Epidermal melanocyte (primary cell): ENCODE measurements at regions not wholly inside any gene's neighbourhood (a gene's known extent, or its start where the extent isn't known, plus 50 kb on each side); places are given as distances from the start of the nearest gene placed in this dataset.
A peak's percentile ranks its signal among the peaks of the same experiment; 100 is the strongest.
"Not testable (repeated sequence)": the region's sequence is repeated elsewhere in the genome, so short reads cannot be mapped to it uniquely, and the experiment has no call there.

Experiments used
- DNase-seq: peaks from one replicate; pipeline ENCODE4 v3.0.0; 2011; ENCODE audit warnings: low spot score; ENCODE audit not compliant: insufficient read length

DNA sequence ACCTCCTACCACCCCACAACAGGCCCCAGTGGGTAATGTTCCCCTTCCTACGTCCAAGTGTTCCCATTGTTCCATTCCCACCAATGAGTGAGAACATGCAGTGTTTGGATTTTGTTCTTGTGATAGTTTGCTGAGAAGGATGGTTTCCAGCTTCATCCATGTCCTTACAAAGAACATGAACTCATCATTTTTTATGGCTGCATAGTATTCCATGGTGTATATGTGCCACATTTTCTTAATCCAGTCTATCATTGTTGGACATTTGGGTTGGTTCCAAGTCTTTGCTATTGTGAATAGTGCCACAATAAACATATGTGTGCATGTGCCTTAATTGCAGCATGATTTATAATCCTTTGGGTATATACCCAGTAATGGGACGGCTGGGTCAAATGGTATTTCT is 81.6 kb downstream of the P2RY10 start:
- not testable (repeated sequence) for DNase-seq

DNA sequence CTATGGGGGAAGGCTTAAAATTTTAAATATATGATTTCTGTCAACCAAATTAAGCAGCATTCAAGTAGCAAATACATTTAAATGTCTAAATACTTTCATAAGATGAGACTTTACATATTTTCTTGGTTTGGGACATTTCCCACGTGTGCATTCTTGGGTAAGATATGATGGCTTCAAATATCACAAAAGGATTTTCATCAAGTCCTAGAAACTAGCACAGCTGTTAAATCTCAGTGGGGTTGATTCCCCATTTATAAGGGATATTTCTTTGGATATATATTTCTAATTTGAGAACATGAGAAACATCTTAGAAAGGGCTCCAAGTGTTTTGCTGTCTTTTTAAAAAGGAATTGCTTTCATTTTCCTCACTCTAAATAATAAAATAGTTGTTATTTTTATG is 90.2 kb downstream of the P2RY10 start:
- DNase-seq: no peak

DNA sequence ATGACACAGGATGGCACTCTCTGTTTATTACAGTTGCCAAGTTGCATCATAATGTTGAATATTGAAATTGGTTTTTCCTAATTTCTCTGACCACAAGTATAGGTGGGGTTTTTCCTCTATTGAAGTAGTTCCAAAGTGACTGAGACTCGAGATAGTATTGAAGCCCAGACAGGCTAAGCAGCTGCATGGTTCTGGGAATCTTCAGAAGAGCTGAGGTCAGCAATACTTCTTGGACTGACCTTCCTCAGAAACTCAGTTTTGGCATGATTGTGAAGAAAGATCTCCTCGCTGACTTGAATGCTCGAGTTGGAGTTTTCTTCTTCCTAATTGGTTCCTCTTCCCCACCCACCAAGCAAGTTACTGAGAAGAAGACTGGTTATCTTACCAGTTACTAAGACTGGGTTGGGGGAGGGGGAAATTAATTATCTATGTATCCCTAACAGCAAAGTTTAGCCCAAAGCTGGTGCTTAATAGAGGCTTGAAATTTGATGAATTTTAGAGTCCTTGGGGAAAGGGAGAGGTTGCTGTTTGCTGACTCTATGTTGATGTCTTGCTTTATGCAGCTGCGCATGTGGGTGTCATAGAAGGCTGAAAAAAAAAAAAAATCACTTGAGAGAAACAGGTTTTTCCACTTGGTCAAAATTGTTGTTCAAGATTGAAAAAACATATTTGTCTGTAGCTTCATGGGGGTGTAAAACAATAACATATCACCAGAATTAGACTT is 91.1 kb downstream of the P2RY10 start:
- DNase-seq: no peak

DNA sequence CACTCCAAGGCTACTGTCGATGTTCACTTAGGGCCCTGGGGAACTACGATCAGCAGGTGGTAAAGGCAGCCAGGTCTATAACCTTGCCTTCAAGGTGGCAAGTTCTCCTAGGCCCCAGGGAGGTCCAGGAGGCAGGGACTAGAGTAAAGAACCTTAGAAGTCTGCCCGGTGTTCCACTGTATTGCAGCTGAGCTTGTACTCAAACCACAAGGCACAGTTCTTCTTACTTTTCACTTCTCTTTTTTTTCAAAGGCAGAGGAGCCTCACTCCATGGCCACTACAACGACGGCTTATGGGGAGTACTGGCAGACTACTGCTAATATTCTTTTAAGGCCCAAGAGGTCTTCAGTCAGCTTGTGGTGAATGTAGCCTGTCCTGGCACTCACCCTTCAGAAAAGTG is 78.8 kb upstream of the GPR174 start:
- DNase-seq: no peak

GRCh38 chrX:79078114-79078513 is 66.4 kb upstream of the GPR174 start:
- no peak for DNase-seq

GRCh38 chrX:79079477-79079876 is 65.0 kb upstream of the GPR174 start:
- no peak for DNase-seq

DNA sequence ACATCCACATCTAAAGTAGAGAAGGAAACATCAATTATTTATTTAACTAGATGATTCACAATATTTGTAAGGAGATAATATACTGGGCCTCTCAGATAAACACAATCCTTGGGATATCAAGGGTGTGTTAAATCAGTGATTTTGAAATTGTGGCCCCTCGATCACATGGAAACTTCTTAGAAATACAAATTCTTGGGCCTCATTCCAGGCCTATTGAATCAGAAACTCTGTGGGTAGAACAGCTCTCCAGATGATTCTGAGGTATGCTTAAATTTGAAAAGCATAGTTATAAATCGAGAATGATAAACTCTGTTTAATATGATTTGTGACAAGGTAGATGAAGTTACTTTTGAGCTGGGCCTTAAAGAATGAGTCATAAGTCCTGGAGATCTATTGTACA is 64.3 kb upstream of the GPR174 start:
- DNase-seq: no peak

DNA sequence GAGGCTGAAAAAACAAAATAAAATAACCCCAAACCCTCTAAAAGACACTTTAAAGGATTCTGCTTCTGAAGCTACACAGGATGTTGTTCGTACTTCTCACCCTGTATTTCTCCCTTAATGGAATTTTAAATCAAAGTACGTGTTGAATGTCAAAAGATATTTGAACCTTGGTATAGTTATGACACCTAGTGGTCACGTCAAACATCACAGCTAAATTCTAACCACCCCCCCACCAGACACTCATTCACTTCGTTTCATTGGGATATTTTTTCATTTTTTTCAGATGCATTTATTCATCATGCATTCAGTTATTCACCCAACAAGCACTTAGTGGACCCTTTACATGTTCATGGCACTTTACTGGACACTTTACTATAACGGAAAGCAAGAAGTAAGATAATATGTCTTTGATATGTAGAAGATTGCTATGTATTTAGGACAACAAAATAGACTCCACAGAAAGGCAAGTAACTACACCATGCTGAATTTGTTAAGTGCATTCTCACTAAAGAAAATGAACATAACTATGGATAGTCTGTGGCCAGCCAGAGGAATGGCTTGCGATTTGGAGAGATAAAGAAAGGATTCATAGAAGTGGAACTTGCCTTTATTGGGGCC is 62.5 kb upstream of the GPR174 start:
- peak; percentile 17 for DNase-seq

- no peak for DNase-seq
These were observed 61.6 kb upstream of the GPR174 start for GRCh38 chrX:79082899-79083298.

DNA sequence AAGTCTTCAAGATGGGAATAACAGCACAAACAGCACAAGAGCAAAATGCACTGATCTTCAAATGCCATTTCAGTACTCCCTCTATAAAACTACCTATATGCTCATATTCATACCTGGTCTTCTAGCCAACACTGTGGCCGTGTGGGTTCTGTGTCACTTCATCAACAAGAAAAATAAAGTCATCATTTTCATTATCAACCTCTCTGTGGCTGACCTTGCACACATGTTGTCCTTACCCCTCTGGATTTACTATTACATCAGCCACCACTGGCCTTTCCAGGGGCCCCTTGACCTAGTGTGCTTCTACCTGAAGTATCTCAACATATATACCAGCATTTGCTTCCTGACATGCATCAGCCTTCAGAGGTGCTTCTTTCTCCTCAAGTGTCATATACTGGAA is 59.6 kb upstream of the GPR174 start:
- no peak for DNase-seq

DNA sequence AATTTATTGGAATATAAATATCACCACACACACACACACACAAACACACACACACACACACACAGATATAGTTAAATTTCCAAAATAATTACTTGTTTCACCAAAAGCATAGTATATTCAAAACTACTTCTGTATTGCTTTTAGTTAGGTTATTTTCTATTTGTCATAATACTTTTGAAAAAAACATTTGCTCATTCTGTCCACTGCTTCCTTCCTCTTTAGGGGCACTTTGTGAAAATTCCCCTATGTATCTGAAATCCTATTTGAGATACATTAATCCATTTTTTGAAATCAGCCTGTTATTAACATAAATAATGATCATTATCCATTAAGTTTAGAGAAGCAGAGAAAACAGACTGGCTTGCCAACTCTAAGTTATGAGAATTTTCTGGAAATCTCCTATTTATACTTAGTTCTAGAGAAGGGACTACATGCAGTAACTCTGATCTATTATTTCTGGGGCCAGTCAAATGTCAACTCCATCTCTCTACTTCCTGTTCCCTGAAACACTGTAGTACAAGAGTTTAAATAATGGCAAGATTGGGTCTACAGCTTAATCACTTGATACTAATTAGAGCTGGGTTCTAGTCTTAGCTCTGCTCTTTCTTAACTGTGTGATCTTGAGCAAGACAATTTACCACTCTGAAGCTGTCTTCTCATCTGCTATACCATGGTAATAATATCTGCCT is 54.4 kb upstream of the GPR174 start:
- no peak for DNase-seq

- DNase-seq: no peak
These were observed 50.2 kb upstream of the GPR174 start for GRCh38 chrX:79094075-79094832.
